Keratinocyte (primary cell): ENCODE measurements at regions not wholly inside any gene's neighbourhood (a gene's known extent, or its start where the extent isn't known, plus 50 kb on each side); places are given as distances from the start of the nearest gene placed in this dataset.

Experiments
- DNase-seq: peaks from one replicate; pipeline ENCODE4 v3.0.0-alpha.2; 2011; ENCODE audit warnings: low read depth, missing footprints, low spot score
- FAIRE-seq: peaks from 2 replicates; lab custom pipeline; 2011; peaks lifted over from hg19 to GRCh38; lab: Jason Lieb, UNC
- H2AFZ ChIP-seq: 2 replicates; pipeline ENCODE4 v1.6.0; 2012; ENCODE audit warnings: low read length, control low read depth, inconsistent platforms; ENCODE audit not compliant: control insufficient read depth
- H3K27ac ChIP-seq: 2 replicates; pipeline ENCODE4 v1.5.1; 2011; ENCODE audit warnings: low read length; ENCODE audit not compliant: control insufficient read depth, insufficient read depth
- H3K27me3 ChIP-seq: 3 replicates; pipeline ENCODE4 v1.6.0; 2011; ENCODE audit warnings: low read length; ENCODE audit not compliant: control insufficient read depth, insufficient read depth; ENCODE audit errors: extremely low read depth
- H3K36me3 ChIP-seq, 2 experiments: 2 replicates in 1 of 2; 3 replicates in 1 of 2; pipeline ENCODE4 v1.5.1; 2011; ENCODE audit warnings: low read length in 2 of 2, mild to moderate bottlenecking in 1 of 2; ENCODE audit not compliant: control insufficient read depth in 2 of 2, insufficient read depth in 2 of 2; ENCODE audit errors: extremely low read depth in 1 of 2
- H3K4me1 ChIP-seq: 3 replicates; pipeline ENCODE4 v1.5.1; 2011; ENCODE audit warnings: low read length; ENCODE audit not compliant: control insufficient read depth, insufficient read depth; ENCODE audit errors: extremely low read depth
- H3K4me2 ChIP-seq: 3 replicates; pipeline ENCODE4 v1.6.0; 2011; ENCODE audit warnings: low read depth, low read length; ENCODE audit not compliant: control insufficient read depth, insufficient read depth; ENCODE audit errors: extremely low read depth
- H3K4me3 ChIP-seq, 3 experiments: fragments of 200-600 bp in 1 of 3; sonication (generic) in 1 of 3; 2 replicates in 2 of 3; 3 replicates in 1 of 3; pipeline ENCODE4 v1.5.1; 2011 to 2016; ENCODE audit warnings: low read length in 3 of 3, mild to moderate bottlenecking in 3 of 3, control low read depth in 2 of 3, inconsistent platforms in 1 of 3, low read depth in 1 of 3, mixed read lengths in 1 of 3, mixed run types in 1 of 3, moderate library complexity in 1 of 3; ENCODE audit not compliant: control insufficient read depth in 2 of 3, insufficient read depth in 2 of 3; ENCODE audit errors: extremely low read depth in 1 of 3
- H3K79me2 ChIP-seq: 2 replicates; pipeline ENCODE4 v1.6.0; 2012; ENCODE audit warnings: low read length; ENCODE audit not compliant: control insufficient read depth, insufficient read depth
- H3K9ac ChIP-seq: 3 replicates; pipeline ENCODE4 v1.6.0; 2011; ENCODE audit warnings: low read length; ENCODE audit not compliant: control insufficient read depth, insufficient read depth; ENCODE audit errors: extremely low read depth
- H3K9me1 ChIP-seq: 3 replicates; pipeline ENCODE4 v1.6.0; 2011; ENCODE audit warnings: low read length; ENCODE audit not compliant: control insufficient read depth, insufficient read depth; ENCODE audit errors: extremely low read depth
- H3K9me3 ChIP-seq: 2 replicates; pipeline ENCODE4 v1.5.1; 2012; ENCODE audit warnings: low read depth, low read length; ENCODE audit not compliant: control insufficient read depth
- H4K20me1 ChIP-seq: 3 replicates; pipeline ENCODE4 v1.6.0; 2011; ENCODE audit warnings: low read length; ENCODE audit not compliant: control insufficient read depth, insufficient read depth; ENCODE audit errors: extremely low read depth
- EZH2 ChIP-seq: IDR thresholded peaks from one replicate; pipeline ENCODE4 v1.6.1; 2012; ENCODE audit warnings: inconsistent platforms, mild to moderate bottlenecking, low read length, moderate library complexity
- dilution Hi-C: fragments of 300-500 bp; cut with MboI; formaldehyde crosslinking; loops from one replicate; pipeline ENCODE4 v1.7.0; 2020; ENCODE audit warnings: low sequenced_read_pairs; ENCODE audit not compliant: extremely low pct_ligation_motif_present
- TF ChIP-seq, protein P1 (sequence below), 3 experiments: IDR thresholded peaks in 1 of 3; conservative IDR thresholded peaks in 1 of 3; optimal IDR thresholded peaks in 1 of 3; 2 replicates in 2 of 3; 3 replicates in 1 of 3; pipeline versions ENCODE3 to v1.5.1; 2011; ENCODE audit warnings: low read length in 3 of 3, mild to moderate bottlenecking in 3 of 3, moderate library complexity in 2 of 3, control low read depth in 1 of 3, inconsistent platforms in 1 of 3; ENCODE audit not compliant: insufficient read depth in 2 of 3; ENCODE audit errors: extremely low read depth in 1 of 3

DNA sequence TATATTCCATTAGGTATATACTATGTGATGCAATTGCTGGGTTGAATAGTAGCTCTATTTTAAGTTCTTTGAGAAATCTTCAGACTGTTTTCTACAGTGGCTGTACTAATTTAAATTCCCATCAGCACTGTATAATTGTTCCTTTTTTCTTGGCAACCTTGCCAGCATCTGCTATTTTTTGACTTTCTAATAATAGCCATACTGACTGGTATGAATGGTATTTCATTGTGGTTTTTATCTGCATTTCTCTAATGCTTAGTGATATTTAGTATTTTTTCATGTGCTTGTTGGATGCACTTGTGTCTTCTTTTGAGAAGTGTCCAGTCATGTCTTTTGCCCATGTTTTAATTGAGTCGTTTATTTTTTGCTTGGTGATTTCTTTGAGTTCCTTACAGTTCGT lies 145.1 kb upstream of the PLSCR5 start:
- Histone ChIP-seq H4K20me1 (no peaks in the 10 kb centered on the region), H3K79me2 (no peaks in the 10 kb centered on the region), H3K4me1 (peaks cover 7% of the 10 kb centered on the region), H3K4me3 (no peak overlapping the region), H3K27me3 (no peaks in the 10 kb centered on the region), H2AFZ (no peak overlapping the region), H3K9me1 (no peaks in the 10 kb centered on the region), H3K9ac (no peak overlapping the region), H3K4me2 (no peak overlapping the region), H3K9me3 (no peaks in the 10 kb centered on the region), H3K36me3 (no peaks in the 10 kb centered on the region), H3K27ac (no peak overlapping the region)
- no peak for TF ChIP-seq EZH2
- TF ChIP-seq, protein P1, sequence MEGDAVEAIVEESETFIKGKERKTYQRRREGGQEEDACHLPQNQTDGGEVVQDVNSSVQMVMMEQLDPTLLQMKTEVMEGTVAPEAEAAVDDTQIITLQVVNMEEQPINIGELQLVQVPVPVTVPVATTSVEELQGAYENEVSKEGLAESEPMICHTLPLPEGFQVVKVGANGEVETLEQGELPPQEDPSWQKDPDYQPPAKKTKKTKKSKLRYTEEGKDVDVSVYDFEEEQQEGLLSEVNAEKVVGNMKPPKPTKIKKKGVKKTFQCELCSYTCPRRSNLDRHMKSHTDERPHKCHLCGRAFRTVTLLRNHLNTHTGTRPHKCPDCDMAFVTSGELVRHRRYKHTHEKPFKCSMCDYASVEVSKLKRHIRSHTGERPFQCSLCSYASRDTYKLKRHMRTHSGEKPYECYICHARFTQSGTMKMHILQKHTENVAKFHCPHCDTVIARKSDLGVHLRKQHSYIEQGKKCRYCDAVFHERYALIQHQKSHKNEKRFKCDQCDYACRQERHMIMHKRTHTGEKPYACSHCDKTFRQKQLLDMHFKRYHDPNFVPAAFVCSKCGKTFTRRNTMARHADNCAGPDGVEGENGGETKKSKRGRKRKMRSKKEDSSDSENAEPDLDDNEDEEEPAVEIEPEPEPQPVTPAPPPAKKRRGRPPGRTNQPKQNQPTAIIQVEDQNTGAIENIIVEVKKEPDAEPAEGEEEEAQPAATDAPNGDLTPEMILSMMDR (optimal IDR thresholded peaks at IDR 0.05 in 1 of 3, IDR thresholded peaks at IDR 0.05 in 1 of 3, conservative IDR thresholded peaks at IDR 0.05 in 1 of 3; ENCODE audit: extremely low read depth in 1 of 3, insufficient read depth in 2 of 3, low read length in 3 of 3) = no peak
- FAIRE-seq (peak; percentile 46), DNase-seq (no peak)
- dilution Hi-C loops = no loop called here

DNA sequence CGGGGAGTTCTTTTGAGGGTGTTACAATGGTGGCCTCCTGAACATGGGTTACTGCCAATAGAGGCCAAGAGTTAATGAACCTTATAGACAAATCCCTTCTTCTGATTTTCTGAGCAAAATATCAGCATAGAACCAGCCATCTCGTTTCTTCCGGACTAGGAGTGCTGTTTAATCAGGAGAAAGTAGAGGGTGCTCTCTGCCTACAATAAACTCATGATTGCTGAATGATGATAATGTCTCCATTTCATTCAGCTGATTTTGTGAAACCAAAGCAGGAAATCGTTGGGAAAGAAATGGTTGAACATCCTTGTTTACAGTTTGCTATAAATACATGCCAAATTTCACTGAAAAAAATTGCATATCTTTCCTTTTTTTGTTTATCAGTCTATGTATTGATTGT lies 142.8 kb upstream of the PLSCR5 start:
- dilution Hi-C loops = no loop called here
- Histone ChIP-seq H2AFZ (peak overlapping the region; percentile 85), H3K4me2 (no peak overlapping the region), H3K4me1 (peaks cover 7% of the 10 kb centered on the region), H3K27ac (no peak overlapping the region), H4K20me1 (no peaks in the 10 kb centered on the region), H3K9me3 (no peaks in the 10 kb centered on the region), H3K79me2 (no peaks in the 10 kb centered on the region), H3K9me1 (no peaks in the 10 kb centered on the region), H3K9ac (no peak overlapping the region), H3K36me3 (no peaks in the 10 kb centered on the region), H3K4me3 (no peak overlapping the region), H3K27me3 (no peaks in the 10 kb centered on the region)
- FAIRE-seq (peak; percentile 80), DNase-seq (no peak)
- TF ChIP-seq, protein P1 (optimal IDR thresholded peaks at IDR 0.05 in 1 of 3, IDR thresholded peaks at IDR 0.05 in 1 of 3, conservative IDR thresholded peaks at IDR 0.05 in 1 of 3; ENCODE audit: extremely low read depth in 1 of 3, insufficient read depth in 2 of 3, low read length in 3 of 3) = peak in 1 of 3 experiments; percentile 30
- TF ChIP-seq EZH2 = no peak
